Inflammatory macrophage (primary cell): ENCODE measurements at regions not wholly inside any gene's neighbourhood (a gene's known extent, or its start where the extent isn't known, plus 50 kb on each side); places are given as distances from the start of the nearest gene placed in this dataset.
"Not testable (repeated sequence)": the region's sequence is repeated elsewhere in the genome, so short reads cannot be mapped to it uniquely, and the experiment has no call there.

Source experiments
- DNase-seq, 2 donors: peaks; one replicate each; pipeline ENCODE4 v3.0.0-alpha.2; 2020 to 2022

DNA sequence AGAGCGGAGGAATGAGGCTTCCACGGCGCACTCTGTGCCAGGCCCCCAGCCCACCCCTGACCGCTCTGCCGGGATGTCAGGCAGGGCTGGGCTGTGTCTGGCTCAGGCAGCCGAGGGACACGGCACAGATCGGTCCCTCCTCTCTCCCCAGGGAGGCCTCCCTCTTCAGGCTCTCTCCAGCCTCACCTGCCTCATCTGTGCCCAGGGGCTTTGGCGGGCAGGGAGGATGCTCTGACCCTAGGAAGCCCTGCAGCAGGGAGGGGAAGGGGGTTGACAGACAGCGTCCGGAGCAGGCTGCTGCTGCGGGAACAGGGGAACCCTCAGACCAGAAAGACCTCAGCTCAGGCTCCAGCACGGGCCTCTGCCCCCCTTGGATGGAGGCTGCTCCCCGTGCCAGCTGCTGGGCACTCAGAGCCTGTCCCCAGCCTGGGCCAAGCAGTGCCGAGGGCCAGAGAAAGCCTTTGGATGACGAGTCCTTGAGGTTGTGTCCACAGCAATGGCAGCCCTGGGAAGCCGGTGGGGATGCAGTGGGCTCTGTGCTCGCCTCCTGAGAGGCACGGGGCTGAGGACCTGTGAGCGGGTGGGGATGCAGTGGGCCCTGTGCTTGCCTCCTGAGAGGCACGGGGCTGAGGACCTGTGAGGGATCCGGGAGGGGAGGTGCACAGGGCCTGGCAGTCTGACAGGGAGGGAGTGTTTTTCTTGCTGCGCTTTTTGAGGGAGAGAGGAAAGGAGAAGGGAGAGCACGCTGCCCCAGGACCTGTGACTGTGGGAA lies 66.9 kb downstream of the FOXL3 start:
- no peak for DNase-seq

DNA sequence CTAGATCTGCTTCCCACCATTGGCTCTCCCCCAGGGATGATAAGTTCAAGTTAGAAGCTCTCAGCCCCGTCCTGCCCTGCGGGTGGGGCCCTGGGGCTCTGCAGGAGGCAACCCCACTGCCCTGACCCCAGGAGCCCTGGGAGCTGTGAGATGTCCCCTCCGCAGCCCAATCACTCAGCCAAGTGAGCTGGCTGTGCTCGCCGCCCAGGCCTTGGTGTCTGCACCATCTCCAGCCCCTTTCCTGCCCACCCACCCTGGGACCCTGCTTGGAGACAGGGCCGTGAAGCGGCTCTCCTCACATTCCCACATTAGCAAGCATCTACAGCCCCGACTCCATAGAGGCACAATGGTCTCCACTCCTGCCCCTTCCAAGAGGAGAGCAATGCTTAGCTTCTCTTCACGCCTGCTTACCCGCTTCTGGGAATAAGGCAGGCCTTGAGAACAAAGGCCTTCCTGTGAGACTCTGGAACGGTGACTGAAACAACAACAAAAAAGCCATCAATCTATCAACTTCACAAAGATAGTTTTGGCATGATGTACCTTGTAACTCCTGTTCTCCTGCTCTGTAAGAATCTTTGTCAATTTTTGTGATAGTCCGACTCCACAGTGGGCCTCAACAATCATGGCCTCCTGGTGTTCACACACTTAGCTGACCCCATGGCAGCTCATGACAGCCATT lies 67.7 kb downstream of the FOXL3 start:
- no peak for DNase-seq

DNA sequence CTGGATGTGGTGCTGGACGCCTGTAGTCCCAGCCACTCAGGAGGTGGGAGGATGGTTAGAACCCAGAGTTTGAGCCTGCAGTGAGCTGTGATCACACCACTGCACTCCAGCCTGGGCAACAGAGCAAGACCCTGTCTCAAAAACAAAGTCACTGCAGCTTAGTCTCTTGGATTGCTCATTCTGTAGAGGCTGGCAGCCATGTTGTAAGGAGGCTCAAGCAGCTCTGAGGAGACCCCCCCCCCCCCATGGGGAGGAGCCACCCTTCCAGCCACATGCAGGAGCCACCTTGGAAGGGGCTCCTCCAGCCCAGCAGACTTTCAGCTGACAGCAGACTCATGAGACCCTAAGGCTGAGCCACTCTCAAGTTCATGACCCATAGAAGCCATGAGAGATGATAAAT lies 68.4 kb downstream of the FOXL3 start:
- DNase-seq = no peak

DNA sequence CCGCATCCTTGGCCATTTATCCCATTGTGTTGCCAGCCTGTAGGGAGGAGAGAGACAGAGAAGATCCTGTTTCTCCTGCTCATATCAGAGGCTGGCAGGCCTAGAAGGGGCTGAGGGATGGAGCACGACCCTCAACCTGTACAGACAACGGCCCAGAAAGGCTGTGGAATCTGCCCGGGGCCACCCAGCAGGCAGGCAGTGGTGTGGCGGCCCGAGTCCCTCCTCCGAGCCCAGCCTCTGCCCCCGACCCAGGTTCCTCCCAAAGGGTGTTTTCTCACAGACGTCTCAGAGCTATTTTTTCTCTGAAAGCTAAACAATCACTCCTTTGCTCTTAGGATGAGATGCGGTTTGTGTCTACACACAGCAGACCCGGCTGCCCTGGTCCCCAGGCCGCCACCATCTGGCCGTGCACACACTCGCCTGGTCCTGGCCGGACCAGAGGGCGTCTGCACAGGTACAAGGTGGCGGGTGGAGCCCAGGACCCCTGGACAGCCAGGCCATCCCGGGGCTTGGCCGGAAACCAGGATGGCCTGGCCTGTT lies 69.3 kb downstream of the FOXL3 start:
- DNase-seq = no peak

DNA sequence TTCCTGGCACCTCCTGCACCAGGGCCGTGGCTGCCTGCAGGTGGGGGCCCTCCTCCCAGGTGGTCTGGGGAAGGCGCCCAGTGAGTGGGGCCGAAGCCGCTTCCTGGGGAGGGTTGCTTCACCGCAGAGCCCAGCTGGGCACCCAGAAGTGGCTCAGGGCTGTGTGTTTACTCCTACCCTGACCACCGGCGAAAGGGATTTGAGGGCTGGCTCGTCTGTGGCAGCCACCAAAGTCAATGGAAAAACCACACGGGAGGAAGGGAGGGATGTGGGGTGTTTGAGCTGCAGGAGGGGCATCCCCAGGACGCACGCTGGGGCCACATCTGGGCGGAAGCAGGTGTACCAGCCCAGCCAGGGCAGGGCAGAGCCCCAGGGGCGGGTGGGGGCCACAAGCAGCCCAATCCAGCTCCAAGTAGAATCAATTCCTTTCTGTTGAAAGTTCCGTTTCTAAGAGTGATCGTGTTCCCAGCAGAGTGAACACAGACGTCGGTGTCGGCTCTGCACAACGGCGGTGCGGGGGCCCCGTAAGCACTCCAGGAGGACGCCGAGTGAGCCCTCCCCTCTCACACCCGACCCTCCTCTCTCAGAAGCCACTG lies 69.9 kb downstream of the FOXL3 start:
- DNase-seq = no peak

DNA sequence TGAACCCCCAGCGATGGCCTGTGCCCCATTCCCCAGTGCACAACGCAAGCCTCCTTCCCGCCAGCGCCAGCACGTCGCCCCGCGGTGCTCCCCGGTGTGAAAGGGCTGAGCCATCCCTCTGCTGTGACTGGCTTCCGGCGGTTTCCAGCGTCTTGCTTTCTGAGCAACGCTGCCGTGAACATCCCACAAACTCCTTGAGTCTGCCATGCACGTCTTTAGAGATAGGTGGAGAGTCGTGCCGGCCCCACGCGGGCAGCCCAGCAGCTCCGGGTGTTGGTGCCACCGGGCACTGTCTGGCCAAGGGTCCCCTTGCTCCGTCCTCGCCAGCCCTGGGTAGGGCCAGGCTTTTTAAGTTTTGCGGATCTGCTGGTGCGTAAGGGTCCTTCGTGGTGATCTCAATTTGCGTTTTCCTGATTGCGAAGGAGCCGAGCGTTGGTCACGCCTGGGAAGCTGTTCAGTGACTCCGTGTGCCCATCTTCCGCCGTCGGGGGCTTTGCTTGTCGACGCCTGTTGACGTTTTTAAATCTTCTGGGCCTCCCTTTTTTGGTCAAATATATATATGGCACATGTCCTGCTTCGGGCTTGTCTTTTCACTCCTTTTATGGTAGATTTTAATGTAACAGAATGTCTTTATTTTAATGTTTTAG lies 70.6 kb downstream of the FOXL3 start:
- no peak for DNase-seq

DNA sequence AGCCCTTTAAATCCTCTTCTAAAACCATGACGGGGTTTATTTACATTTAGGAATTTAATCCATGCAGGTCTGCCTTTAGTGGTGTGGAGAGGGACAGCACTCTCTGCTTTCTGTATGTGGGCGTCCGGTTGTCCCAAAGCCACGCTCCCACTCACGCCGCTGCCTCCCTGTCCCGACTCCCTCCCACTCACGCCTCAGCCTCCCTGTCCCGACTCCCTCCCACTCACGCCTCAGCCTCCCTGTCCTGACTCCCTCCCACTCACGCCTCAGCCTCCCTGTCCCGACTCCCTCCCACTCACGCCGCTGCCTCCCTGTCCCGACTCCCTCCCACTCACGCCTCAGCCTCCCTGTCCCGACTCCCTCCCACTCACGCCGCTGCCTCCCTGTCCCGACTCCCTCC lies 71.2 kb downstream of the FOXL3 start:
- DNase-seq = not testable (repeated sequence)

DNA sequence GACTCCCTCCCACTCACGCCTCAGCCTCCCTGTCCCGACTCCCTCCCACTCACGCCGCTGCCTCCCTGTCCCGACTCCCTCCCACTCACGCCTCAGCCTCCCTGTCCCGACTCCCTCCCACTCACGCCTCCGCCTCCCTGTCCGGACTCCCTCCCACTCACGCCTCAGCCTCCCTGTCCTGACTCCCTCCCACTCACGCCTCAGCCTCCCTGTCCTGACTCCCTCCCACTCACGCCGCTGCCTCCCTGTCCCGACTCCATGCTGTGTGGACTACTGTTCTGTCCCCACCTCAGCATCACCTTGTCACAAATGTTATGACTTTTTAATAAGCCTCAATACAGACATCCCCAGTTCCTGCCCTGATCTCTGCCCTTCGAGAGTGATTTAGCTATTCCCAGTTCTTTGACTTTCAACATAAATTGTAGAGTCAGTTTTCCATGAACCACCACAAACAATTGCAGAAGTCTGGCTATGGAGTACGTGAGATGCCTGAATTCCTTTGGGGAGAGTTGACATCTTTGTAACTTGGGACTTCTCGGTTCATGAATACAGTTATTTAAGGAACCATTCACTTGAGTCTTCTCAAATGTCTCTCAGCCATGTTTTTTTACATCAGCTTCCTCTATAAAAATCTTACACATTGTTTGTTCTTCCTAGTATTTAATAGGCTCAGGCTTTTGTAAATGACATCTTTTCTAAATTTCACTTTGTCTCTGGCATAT lies 71.9 kb downstream of the FOXL3 start:
- DNase-seq = no peak

DNA sequence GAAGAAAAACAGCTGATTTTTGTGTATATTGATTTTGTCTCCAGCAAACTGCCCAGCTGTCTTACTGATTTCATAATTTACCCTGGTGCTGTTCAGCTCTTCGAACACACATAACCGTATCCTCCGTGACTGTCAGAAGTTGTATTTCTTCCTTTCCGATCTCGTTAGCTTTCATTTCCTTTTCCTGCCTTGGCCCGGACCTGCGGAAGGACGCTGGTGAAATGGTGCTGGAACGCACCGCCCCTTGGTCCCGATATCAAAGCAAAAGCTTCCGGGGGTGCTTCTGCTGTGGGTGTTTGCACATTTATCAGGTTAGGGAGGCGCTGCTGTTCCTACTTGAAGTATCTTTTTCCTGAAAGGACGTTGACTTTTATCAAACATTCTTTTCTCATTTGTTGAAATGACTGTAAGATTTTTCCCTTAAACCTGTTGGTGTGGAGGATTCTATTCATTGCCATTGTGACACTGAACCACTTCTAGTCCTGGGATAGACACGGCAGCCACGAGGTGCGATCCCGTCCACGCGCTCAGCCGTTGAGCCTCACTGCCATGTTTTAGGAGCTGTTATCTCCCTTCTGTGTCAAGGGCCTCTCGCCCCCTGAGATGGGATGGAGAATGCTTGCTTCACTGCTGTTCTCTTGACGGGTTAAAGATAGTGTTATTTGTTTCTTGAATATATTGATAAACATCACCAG lies 72.6 kb downstream of the FOXL3 start:
- DNase-seq = peak in 1 of 2 donors; percentile 11

DNA sequence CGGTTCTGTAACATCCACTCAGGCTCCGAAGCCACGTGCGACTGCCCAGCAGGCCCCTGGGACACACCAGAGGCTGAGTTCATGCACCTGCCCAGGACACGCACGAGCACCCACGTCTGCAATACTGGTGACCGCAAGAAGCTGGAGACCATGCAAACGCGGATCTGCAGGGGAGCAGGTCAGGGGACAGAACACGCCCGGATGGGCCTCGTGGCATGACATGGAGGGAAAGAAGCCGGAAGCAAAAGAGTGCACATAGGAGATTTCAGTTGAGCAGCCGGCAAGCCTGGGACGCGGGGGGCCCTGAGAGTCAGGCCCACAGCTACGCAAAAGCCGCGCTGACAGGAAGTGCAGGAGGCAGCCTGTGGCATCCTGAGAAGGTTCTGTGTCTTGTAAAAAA lies 73.7 kb downstream of the FOXL3 start:
- DNase-seq = no peak

DNA sequence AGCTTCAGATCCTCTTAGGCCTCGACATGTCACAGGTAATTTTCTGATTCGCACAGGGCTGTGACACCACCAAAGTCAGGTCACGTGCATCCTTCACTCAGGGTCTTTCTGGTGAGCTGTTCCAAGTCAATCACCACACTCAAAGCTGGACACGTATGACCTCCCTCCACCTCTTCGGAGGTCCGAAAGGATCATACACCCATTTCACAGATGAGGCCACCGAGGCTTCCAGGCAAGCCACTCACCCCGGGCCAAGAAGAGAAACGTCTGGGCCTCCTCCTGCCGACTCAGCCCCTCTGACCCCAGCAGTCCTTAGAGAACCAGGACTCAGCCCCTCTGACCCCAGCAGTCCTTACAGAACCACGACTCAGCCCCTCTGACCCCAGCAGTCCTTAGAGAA lies 74.6 kb downstream of the FOXL3 start:
- DNase-seq = no peak

DNA sequence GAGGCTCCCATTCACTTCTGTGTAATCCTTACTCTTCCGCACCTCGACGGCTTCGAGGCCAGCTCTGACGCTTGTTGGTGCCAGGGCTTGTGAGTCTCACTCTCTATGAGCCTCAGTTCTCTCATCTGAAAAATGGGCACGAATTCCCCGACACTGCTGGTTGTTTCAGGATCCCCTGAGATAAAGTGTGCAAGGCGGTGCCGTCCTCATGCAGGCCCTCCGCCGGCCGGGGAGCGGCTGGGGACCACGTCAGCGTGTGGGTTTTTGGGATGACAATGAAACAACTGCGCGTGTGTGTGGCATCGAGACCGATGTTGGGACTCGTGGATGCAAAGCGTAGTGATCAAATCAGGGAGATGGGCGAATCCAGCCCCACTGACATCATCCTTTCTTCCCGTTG lies 75.6 kb downstream of the FOXL3 start:
- DNase-seq = no peak

DNA sequence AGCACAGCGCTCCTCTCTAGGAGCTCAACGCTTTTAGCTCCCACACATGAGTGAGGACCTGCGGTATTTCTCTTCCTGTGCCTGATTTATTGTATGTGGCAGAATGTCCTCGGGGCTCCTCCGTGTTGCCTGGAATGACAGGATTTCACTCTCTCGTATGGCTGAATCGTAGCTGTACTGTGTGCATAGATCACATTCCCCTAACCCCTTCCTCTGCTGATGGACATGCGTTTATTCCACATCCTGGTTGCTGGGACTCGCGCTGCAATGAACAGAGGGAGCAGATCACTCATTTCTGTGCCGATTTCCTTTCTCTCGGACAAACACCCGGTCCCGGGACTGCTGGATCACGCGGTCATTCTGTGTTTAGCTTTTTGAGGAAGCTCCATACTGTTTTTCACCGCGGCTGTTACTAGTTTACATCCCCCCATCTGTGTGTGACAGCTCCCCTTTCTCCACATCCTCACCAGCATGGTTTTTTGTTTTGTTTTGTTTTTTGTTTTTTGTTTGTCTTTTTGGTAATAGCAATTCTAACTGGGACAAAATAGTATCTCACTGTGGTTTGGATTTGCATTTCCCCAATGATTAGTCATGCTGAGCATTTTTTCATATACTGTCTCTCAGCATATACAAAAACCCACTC lies 76.3 kb downstream of the FOXL3 start:
- DNase-seq = peak; percentile 21 to 36

DNA sequence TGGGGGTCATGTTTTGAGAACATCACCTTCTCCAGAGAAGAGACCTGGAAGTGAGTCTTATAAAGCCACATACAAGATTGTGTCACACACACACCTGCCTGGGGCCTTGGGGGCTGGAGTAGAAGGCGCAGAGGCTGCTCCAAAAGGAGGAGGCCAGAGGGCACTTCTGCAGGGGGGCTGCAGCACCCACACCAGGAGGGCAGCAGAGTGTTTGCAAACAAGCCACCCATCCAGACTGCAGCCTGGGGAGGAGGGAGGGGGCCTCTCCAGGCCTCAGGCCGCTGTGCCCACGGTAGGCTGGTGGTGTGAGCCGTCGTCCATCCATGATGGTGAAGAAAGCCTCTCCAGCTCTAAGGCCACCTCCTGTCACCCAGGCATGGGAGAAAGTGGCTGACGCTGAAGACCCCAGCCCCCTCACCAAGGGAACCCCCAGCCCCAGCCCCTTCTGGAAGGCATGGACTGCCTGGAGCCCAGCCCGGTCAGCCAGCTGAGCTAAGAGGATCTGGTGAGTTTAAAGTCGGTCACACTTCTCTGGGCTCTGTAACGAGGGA lies 77.5 kb downstream of the FOXL3 start:
- no peak for DNase-seq

DNA sequence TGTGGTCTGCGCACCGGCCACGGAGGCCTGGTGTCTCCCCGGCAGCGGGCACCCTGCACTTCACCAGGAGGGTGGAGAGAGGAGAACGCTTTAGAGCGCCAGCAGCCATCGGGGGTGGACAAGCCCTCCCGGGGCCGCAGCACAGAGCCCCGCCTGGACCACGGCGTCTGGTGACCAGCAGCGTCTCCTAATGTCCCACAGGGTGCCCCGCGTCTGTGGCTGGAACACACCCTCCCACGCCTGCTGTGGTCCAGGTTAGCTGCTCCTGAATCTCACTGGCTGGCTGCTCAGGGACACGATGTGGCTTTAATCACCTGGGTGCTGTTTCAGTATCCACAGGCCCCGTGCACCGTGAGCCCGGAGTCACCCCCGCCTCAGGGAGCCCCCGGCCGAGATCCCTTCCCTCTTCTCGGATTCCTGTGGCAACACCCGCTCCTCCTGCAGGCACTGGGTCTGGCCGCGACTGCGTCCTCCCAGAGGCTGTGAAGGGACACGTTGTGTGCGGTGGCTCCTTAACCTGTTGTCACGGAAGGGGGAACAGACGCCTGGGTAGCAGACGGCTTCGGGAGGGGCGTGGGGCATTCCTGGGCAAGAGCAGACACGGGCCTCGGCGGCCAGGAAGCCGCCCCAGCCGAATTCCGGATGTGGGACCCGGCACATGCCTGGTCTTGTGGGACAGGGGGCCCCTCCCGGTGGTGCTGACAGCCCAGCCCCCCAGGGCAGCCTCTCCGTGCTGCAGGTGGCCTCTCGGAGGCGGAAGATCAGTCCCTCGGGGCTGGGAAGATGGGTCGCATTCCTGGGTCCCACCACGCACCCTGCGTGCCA lies 78.9 kb downstream of the FOXL3 start:
- DNase-seq = no peak

DNA sequence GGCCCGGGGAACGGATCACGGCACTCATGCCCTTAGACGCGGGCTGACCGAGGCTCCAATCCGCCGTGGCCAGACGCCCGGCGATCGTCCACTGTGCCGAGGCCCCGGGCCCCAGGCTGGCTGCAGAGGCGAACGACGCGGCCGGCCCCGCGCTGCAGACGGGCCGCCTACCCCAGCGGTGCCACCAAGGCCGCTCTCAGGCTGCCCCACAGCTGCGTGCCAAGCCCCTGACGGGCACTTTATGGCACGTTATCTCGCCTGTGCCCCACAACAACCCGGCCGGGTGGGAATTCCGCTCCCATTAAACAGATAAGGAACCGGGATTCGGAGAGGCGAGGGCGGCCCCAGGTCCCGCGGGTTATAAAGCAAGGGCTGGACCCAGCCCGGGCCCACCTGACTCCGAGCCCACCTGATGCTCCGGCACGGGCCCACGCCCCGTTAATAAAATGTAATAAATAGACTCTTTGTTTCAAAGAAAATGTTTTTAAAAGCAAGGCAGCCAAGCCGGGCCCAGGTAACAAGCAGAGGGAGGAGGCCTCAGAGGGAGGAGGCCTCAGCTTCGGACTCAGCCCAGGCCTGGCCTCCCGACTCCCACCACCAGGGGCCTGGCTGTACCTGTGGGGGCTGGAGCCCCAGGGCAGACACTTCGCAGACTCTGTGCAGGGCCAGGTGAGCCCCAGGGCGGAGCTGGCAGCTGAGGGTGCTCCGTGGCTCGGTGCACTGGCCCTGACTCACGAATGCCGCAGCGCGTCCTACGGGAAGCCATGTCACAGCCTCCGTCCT lies 79.7 kb downstream of the FOXL3 start:
- DNase-seq = no peak

DNA sequence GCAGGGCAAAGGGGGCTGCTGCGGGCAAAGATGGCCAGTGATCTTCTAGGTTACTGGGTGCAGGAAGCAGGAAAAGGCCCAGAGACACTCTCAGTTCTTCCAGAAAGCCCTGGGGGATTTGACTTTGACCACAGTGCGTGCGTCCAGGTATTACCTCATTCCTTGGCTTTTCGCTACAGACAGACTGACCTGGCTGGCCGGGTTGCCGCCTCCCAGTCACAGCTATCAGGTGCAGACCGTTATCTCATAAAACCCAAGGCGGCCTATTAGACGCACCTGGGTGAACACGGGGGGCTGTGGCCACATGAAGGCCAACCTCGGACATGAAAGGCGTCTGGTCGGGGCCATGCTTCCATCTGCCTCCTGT lies 80.3 kb downstream of the FOXL3 start:
- DNase-seq = no peak

DNA sequence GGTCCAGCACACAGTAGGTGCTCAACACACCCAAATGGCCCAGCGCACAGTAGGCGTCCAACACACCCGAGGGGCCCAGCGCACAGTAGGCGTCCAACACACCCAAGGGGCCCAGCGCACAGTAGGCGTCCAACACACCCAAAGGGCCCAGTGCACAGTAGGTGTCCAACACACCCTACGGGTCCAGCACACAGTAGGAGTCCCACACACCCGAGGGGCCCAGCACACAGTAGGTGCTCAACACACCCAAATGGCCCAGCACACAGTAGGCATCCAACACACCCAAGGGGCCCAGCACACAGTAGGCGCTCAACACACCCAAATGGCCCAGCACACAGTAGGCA lies 80.8 kb downstream of the FOXL3 start:
- DNase-seq = no peak

DNA sequence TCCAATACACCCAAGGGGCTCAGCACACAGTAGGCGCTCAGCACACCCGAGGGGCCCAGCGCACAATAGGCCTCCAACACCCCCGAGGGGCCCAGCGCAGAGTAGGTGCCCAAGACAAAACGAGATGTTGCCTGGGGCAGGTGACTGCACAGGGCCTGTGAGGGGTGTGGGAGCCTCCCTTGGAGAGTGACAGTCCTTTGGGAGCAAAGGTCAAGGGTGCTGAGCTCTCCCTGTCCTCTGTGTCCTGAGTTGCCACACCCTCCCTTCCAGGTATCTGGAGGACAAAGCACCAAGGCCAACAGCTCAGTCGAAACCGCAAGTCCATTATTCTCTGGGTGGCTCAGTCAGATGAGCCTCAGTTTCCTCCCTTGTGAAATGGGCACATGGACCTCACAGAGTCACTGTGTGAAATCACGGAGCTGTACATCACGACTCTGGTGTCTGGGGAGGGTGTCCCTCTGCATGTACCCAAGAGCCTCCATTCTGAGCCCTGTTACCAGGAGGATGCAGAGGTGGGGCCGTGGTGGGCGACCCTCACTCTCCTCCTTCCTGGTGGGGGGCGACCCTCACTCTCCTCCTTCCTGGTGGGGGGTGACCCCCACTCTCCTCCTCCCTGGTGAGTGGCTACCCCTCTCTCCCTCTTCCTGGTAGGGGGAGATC lies 81.3 kb downstream of the FOXL3 start:
- DNase-seq = no peak
